Testis (tissue), 2 donors: ENCODE measurements at regions not wholly inside any gene's neighbourhood (a gene's known extent, or its start where the extent isn't known, plus 50 kb on each side); places are given as distances from the start of the nearest gene placed in this dataset.

Experiments used
- POLR2A ChIP-seq: fragments of 450-650 bp; IDR thresholded peaks from one replicate; pipeline ENCODE4 v1.6.1; 2017; ENCODE audit warnings: antibody characterized with exemption, mild to moderate bottlenecking, moderate library complexity
- TF ChIP-seq, protein P1 (sequence below), 3 experiments: fragments of 450-650 bp in 2 of 3; fragments of 200-600 bp in 1 of 3; sonication (generic) in 1 of 3; IDR thresholded peaks; one replicate each; pipeline ENCODE4 v1.5.1; 2016 to 2019; ENCODE audit warnings: antibody characterized with exemption in 3 of 3, mild to moderate bottlenecking in 2 of 3, moderate library complexity in 1 of 3

DNA sequence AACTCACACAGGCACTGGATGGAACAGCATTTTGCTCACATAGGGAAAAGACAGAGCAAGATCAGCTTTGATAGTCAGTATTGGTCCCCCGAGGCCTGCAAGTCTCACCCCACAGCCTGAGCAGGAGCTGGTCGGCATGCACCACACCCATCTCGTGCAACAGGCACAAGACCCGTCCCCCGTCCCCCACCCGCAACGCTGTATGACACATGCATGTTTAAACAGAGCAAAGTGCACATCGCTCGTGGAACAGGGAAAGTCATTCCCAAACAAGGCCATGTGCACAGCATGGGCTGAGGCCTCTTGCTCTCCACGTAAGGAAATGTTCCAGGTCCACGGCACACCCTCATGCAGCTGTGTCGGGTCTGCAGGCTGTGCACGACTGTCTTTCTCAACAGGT is 527.2 kb downstream of the ACTR3B start:
- no peak for TF ChIP-seq POLR2A
- TF ChIP-seq, protein P1, sequence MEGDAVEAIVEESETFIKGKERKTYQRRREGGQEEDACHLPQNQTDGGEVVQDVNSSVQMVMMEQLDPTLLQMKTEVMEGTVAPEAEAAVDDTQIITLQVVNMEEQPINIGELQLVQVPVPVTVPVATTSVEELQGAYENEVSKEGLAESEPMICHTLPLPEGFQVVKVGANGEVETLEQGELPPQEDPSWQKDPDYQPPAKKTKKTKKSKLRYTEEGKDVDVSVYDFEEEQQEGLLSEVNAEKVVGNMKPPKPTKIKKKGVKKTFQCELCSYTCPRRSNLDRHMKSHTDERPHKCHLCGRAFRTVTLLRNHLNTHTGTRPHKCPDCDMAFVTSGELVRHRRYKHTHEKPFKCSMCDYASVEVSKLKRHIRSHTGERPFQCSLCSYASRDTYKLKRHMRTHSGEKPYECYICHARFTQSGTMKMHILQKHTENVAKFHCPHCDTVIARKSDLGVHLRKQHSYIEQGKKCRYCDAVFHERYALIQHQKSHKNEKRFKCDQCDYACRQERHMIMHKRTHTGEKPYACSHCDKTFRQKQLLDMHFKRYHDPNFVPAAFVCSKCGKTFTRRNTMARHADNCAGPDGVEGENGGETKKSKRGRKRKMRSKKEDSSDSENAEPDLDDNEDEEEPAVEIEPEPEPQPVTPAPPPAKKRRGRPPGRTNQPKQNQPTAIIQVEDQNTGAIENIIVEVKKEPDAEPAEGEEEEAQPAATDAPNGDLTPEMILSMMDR (IDR thresholded peaks at IDR 0.05), result no peak
